ENCODE measurements at regions not wholly inside any gene's neighbourhood (a gene's known extent, or its start where the extent isn't known, plus 50 kb on each side); places are given as distances from the start of the nearest gene placed in this dataset.

GRCh38 chr10:120067427-120067826 lies 174.9 kb downstream of the SEC23IP start:
- TF ChIP-seq CTCF (IDR thresholded peaks at IDR 0.05) = no peak
- no peaks in the 10 kb centered on the region for H3K9me3 ChIP-seq
- no peak overlapping the region for H3K4me3 ChIP-seq (replicated peaks in 1 of 3)
- no peaks in the 10 kb centered on the region for H3K36me3 ChIP-seq
- DNase-seq = no peak
- H3K27ac ChIP-seq = no peak overlapping the region
- 96 to 98% methylated on average over 2 of the region's 2 CpGs for WGBS, 2 donors
- H3K4me1 ChIP-seq = no peaks in the 10 kb centered on the region
- intact Hi-C loops (cut with DNase I) = no loop called here
- H3K27me3 ChIP-seq = no peaks in the 10 kb centered on the region

GRCh38 chr10:120069700-120070099 lies 177.2 kb downstream of the SEC23IP start:
- TF ChIP-seq POLR2A (IDR thresholded peaks at IDR 0.05) = no peak
- no peak for TF ChIP-seq CTCF (IDR thresholded peaks at IDR 0.05)
- H3K9me3 ChIP-seq = no peaks in the 10 kb centered on the region
- intact Hi-C loops (cut with DNase I) = no loop called here
- no peak overlapping the region for H3K27ac ChIP-seq
- H3K4me1 ChIP-seq = no peaks in the 10 kb centered on the region
- 39 to 54% methylated on average over 3 of the region's 3 CpGs for WGBS, 2 donors
- no peaks in the 10 kb centered on the region for H3K27me3 ChIP-seq
- no peak for DNase-seq
- H3K4me3 ChIP-seq (replicated peaks in 1 of 3) = no peak overlapping the region
- H3K36me3 ChIP-seq = no peaks in the 10 kb centered on the region

- TF ChIP-seq CTCF (IDR thresholded peaks at IDR 0.05) (no peak), POLR2A (IDR thresholded peaks at IDR 0.05) (no peak)
- no peaks in the 10 kb centered on the region for H3K27me3 ChIP-seq
- H3K4me1 ChIP-seq = no peaks in the 10 kb centered on the region
- no peak overlapping the region for H3K27ac ChIP-seq
- intact Hi-C loops (cut with DNase I) = no loop called here
- DNase-seq = no peak
- H3K9me3 ChIP-seq = no peaks in the 10 kb centered on the region
- 74 to 78% methylated on average over 5 of the region's 5 CpGs for WGBS, 2 donors
- H3K4me3 ChIP-seq (replicated peaks in 1 of 3) = no peak overlapping the region
- H3K36me3 ChIP-seq = no peaks in the 10 kb centered on the region
Observed at GRCh38 chr10:120075349-120075748, 182.8 kb downstream of the SEC23IP start.

GRCh38 chr10:120076996-120077706 lies 184.6 kb downstream of the SEC23IP start:
- no peaks in the 10 kb centered on the region for H3K9me3 ChIP-seq
- no peak overlapping the region for H3K4me3 ChIP-seq (replicated peaks in 1 of 3)
- no peaks in the 10 kb centered on the region for H3K36me3 ChIP-seq
- no peaks in the 10 kb centered on the region for H3K27me3 ChIP-seq
- intact Hi-C loops (cut with DNase I) = no loop called here
- H3K27ac ChIP-seq = no peak overlapping the region
- TF ChIP-seq CTCF (IDR thresholded peaks at IDR 0.05) (no peak), POLR2A (IDR thresholded peaks at IDR 0.05) (no peak)
- 58 to 71% methylated on average over 11 of the region's 11 CpGs for WGBS, 2 donors
- DNase-seq = no peak
- H3K4me1 ChIP-seq = no peaks in the 10 kb centered on the region

- intact Hi-C loops (cut with DNase I) = no loop called here
- Histone ChIP-seq H3K4me1 (no peaks in the 10 kb centered on the region), H3K9me3 (no peaks in the 10 kb centered on the region), H3K36me3 (no peaks in the 10 kb centered on the region), H3K27ac (no peak overlapping the region), H3K27me3 (no peaks in the 10 kb centered on the region), H3K4me3 (replicated peaks in 1 of 3) (no peak overlapping the region)
- TF ChIP-seq POLR2A (IDR thresholded peaks at IDR 0.05) (no peak), CTCF (IDR thresholded peaks at IDR 0.05) (no peak)
- WGBS, 2 donors = 60% methylated on average over 14 of the region's 14 CpGs
- no peak for DNase-seq
Observed at GRCh38 chr10:120077707-120078492, 185.4 kb downstream of the SEC23IP start.

Data from thyroid gland (tissue), 4 donors.